ENCODE measurements at regions not wholly inside any gene's neighbourhood (a gene's known extent, or its start where the extent isn't known, plus 50 kb on each side); places are given as distances from the start of the nearest gene placed in this dataset.

GRCh38 chr2:155100261-155100660, 401.8 kb downstream of the KCNJ3 start:
- DNase-seq: no peak

- DNase-seq: no peak
Observed at GRCh38 chr2:155099784-155100183, 401.3 kb downstream of the KCNJ3 start.

GRCh38 chr2:155095613-155096012, 397.1 kb downstream of the KCNJ3 start:
- DNase-seq: no peak

GRCh38 chr2:155080373-155080772, 381.9 kb downstream of the KCNJ3 start:
- DNase-seq: no peak

GRCh38 chr2:155070489-155070888, 372.0 kb downstream of the KCNJ3 start:
- DNase-seq: no peak

GRCh38 chr2:155062922-155063258, 364.4 kb downstream of the KCNJ3 start:
- no peak for DNase-seq

- no peak for DNase-seq
Observed at GRCh38 chr2:155062250-155062921, 363.9 kb downstream of the KCNJ3 start.

GRCh38 chr2:155060896-155061295, 362.4 kb downstream of the KCNJ3 start:
- DNase-seq: no peak

GRCh38 chr2:155054712-155055111, 356.2 kb downstream of the KCNJ3 start:
- DNase-seq: no peak

- no peak for DNase-seq
Observed at GRCh38 chr2:155043097-155043496, 344.6 kb downstream of the KCNJ3 start.

GRCh38 chr2:155035308-155035707, 336.8 kb downstream of the KCNJ3 start:
- DNase-seq: no peak

- no peak for DNase-seq
Observed at GRCh38 chr2:155033652-155034051, 335.2 kb downstream of the KCNJ3 start.

GRCh38 chr2:155030296-155030695, 331.8 kb downstream of the KCNJ3 start:
- DNase-seq: no peak

GRCh38 chr2:155026651-155027174, 328.2 kb downstream of the KCNJ3 start:
- DNase-seq: no peak

- DNase-seq: no peak
Observed at GRCh38 chr2:155023674-155024073, 325.2 kb downstream of the KCNJ3 start.

GRCh38 chr2:155022531-155022930, 324.0 kb downstream of the KCNJ3 start:
- DNase-seq: no peak

- DNase-seq: no peak
Observed at GRCh38 chr2:155021618-155022017, 323.1 kb downstream of the KCNJ3 start.

GRCh38 chr2:155020246-155020645, 321.8 kb downstream of the KCNJ3 start:
- DNase-seq: no peak

- DNase-seq: no peak
Observed at GRCh38 chr2:155010925-155011324, 312.4 kb downstream of the KCNJ3 start.

- DNase-seq: no peak
Observed at GRCh38 chr2:154995361-154995760, 296.9 kb downstream of the KCNJ3 start.

GRCh38 chr2:154992826-154993225, 294.3 kb downstream of the KCNJ3 start:
- no peak for DNase-seq

GRCh38 chr2:154978710-154979109, 280.2 kb downstream of the KCNJ3 start:
- no peak for DNase-seq

- no peak for DNase-seq
Observed at GRCh38 chr2:154978244-154978643, 279.7 kb downstream of the KCNJ3 start.

- no peak for DNase-seq
Observed at GRCh38 chr2:154974041-154974440, 275.5 kb downstream of the KCNJ3 start.

- no peak for DNase-seq
Observed at GRCh38 chr2:154963511-154963910, 265.0 kb downstream of the KCNJ3 start.
